ENCODE measurements at regions not wholly inside any gene's neighbourhood (a gene's known extent, or its start where the extent isn't known, plus 50 kb on each side); places are given as distances from the start of the nearest gene placed in this dataset.

GRCh38 chr17:55601874-55602364 lies 90.7 kb upstream of the SMIM36 start:
- TF ChIP-seq CTCF (IDR thresholded peaks at IDR 0.05; ENCODE audit: unreplicated experiment) = peak; percentile 67
- Mint-ChIP-seq H3K36me3 (ENCODE audit: insufficient read depth, unreplicated experiment) (no peaks in the 10 kb centered on the region), H3K27me3 (ENCODE audit: insufficient read depth, unreplicated experiment) (no peaks in the 10 kb centered on the region), H3K4me3 (ENCODE audit: unreplicated experiment) (no peak overlapping the region), H3K4me1 (ENCODE audit: insufficient read depth, unreplicated experiment) (no peaks in the 10 kb centered on the region), H3K27ac (ENCODE audit: low read depth, unreplicated experiment) (no peak overlapping the region), H3K9me3 (ENCODE audit: unreplicated experiment) (peaks cover 15% of the 10 kb centered on the region)
- DNase-seq (ENCODE audit: unreplicated experiment) = peak; percentile 57
- intact Hi-C loops (cut with micrococcal nuclease) = loop anchor here (1.0 to 2.0 kb wide), 4 partner anchors 76 to 223 kb away; no protein-coding TSS in a partner anchor
- ChIA-PET CTCF (interaction anchor here (0.5 to 6.5 kb wide), 68 partner anchors 10 to 1300 kb away, joined by 3 to 231 read pairs (median 5); partner anchors contain the start of genes PCTP, SMIM36 and TMEM100), POLR2A (interaction anchor here (0.7 to 2.7 kb wide), 2 partner anchors 76 to 121 kb away, joined by 3 to 27 read pairs; partner anchors contain the start of gene TMEM100)
- no TSS peak for BruUV-seq (replicated peaks)

DNA sequence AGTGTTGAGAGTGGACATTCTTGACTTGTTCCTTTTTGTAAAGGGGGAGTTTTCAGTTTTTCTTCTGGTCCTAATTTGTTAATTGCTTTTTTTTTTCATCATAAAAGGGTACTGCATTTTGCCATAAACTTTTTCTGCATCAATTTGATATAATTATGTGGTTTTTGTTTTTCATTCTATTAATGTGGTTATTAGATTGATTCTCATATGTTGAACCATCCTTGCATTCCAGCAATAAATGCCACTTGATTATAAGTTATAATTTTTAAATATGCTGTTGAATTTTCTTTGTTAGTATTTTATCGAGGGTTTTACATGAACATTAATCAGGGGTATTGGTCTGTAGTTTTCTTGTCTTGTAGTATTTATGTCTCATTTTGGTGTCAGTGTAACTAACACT lies 87.2 kb upstream of the SMIM36 start:
- H3K27ac Mint-ChIP-seq (ENCODE audit: low read depth, unreplicated experiment) = no peak overlapping the region
- H3K4me3 Mint-ChIP-seq (ENCODE audit: unreplicated experiment) = no peak overlapping the region
- no peak for DNase-seq (ENCODE audit: unreplicated experiment)
- CTCF ChIA-PET = no interaction called here
- H3K4me1 Mint-ChIP-seq (ENCODE audit: insufficient read depth, unreplicated experiment) = no peaks in the 10 kb centered on the region
- peaks cover 15% of the 10 kb centered on the region for H3K9me3 Mint-ChIP-seq (ENCODE audit: unreplicated experiment)
- no TSS peak for BruUV-seq (replicated peaks)
- no peaks in the 10 kb centered on the region for H3K36me3 Mint-ChIP-seq (ENCODE audit: insufficient read depth, unreplicated experiment)
- intact Hi-C loops (cut with micrococcal nuclease) = no loop called here
- POLR2A ChIA-PET = no interaction called here
- no peaks in the 10 kb centered on the region for H3K27me3 Mint-ChIP-seq (ENCODE audit: insufficient read depth, unreplicated experiment)
- TF ChIP-seq CTCF (IDR thresholded peaks at IDR 0.05; ENCODE audit: unreplicated experiment) = no peak

- Mint-ChIP-seq H3K9me3 (ENCODE audit: unreplicated experiment) (no peaks in the 10 kb centered on the region), H3K4me3 (ENCODE audit: unreplicated experiment) (no peak overlapping the region), H3K4me1 (ENCODE audit: insufficient read depth, unreplicated experiment) (peaks cover 17% of the 10 kb centered on the region), H3K27ac (ENCODE audit: low read depth, unreplicated experiment) (peak overlapping the region; percentile 52), H3K27me3 (ENCODE audit: insufficient read depth, unreplicated experiment) (no peaks in the 10 kb centered on the region), H3K36me3 (ENCODE audit: insufficient read depth, unreplicated experiment) (no peaks in the 10 kb centered on the region)
- intact Hi-C loops (cut with micrococcal nuclease) = loop anchor here (5.0 kb wide), 2 partner anchors 41 to 184 kb away; no protein-coding TSS in a partner anchor
- CTCF ChIA-PET = interaction anchor here (0.9 to 1.1 kb wide), 2 partner anchors 13 to 65 kb away, joined by 3 to 4 read pairs; no protein-coding TSS in a partner anchor
- no peak for DNase-seq (ENCODE audit: unreplicated experiment)
- no TSS peak for BruUV-seq (replicated peaks)
- no peak for TF ChIP-seq CTCF (IDR thresholded peaks at IDR 0.05; ENCODE audit: unreplicated experiment)
- POLR2A ChIA-PET = no interaction called here
Measured at GRCh38 chr17:55588446-55589242, 77.4 kb upstream of the SMIM36 start.

GRCh38 chr17:55587608-55588139 lies 76.4 kb upstream of the SMIM36 start:
- H3K4me1 Mint-ChIP-seq (ENCODE audit: insufficient read depth, unreplicated experiment) = peaks cover 23% of the 10 kb centered on the region
- no peak for DNase-seq (ENCODE audit: unreplicated experiment)
- TF ChIP-seq CTCF (IDR thresholded peaks at IDR 0.05; ENCODE audit: unreplicated experiment) = no peak
- peak overlapping the region; percentile 52 for H3K27ac Mint-ChIP-seq (ENCODE audit: low read depth, unreplicated experiment)
- no peak overlapping the region for H3K4me3 Mint-ChIP-seq (ENCODE audit: unreplicated experiment)
- BruUV-seq (replicated peaks) = no TSS peak
- no peaks in the 10 kb centered on the region for H3K9me3 Mint-ChIP-seq (ENCODE audit: unreplicated experiment)
- POLR2A ChIA-PET = no interaction called here
- intact Hi-C loops (cut with micrococcal nuclease) = loop anchor here (5.0 kb wide), 2 partner anchors 40 to 185 kb away; no protein-coding TSS in a partner anchor
- H3K27me3 Mint-ChIP-seq (ENCODE audit: insufficient read depth, unreplicated experiment) = no peaks in the 10 kb centered on the region
- CTCF ChIA-PET = interaction anchor here (0.6 to 1.4 kb wide), 2 partner anchors 61 to 158 kb away, joined by 3 read pairs; no protein-coding TSS in a partner anchor
- no peaks in the 10 kb centered on the region for H3K36me3 Mint-ChIP-seq (ENCODE audit: insufficient read depth, unreplicated experiment)
